Vagina (tissue), 2 donors: ENCODE measurements at regions not wholly inside any gene's neighbourhood (a gene's known extent, or its start where the extent isn't known, plus 50 kb on each side); places are given as distances from the start of the nearest gene placed in this dataset.

Experiments
- POLR2A ChIP-seq, 2 donors: fragments of 450-650 bp; IDR thresholded peaks; one replicate each; pipeline ENCODE4 v1.6.1; 2017; ENCODE audit warnings: antibody characterized with exemption in 2 of 2, mild to moderate bottlenecking in 2 of 2, moderate library complexity in 2 of 2
- TF ChIP-seq, protein P1 (sequence below), 3 experiments: fragments of 450-650 bp in 2 of 3; fragments of 200-600 bp in 1 of 3; sonication (generic) in 1 of 3; IDR thresholded peaks; one replicate each; pipeline ENCODE4 v1.5.1; 2017 to 2019; ENCODE audit warnings: antibody characterized with exemption in 3 of 3, mild to moderate bottlenecking in 2 of 3, moderate library complexity in 2 of 3

DNA sequence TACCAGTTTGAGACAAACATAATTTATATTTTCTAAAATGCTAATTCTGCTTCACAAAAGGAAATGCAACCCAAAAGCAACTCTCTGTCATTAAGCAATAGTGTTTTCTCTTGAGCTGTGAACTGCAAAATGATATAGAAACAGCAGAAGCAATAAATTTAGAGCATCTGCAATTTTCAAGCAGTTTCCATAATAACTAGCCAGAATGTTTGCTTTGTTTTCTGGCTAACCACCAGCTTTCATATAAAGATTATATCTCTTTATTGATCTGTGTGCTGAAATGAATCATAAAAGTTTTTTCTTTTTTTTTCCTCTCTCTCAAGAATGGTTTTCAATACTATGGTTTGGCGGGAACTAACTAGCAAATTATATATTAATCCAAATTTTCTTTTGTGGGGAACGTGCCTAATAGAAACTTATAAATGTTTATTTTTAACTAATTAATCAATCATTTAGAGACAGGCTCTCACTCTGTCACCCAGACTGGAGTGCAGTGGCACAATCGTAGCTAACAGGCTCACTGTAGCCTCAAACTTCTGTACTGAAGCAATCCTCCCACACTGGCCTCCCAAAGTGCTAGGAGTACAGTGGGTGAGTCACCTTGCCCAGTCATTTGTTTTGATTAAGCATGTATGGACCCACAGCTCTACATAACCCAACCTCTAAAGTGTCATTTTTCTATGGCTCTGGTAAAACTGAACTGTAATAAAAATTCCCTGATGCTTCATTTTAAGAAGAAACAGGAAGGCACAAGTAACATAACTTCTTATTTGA is 830.1 kb upstream of the MGAT4C start:
- TF ChIP-seq POLR2A (IDR thresholded peaks at IDR 0.05): no peak
- TF ChIP-seq, protein P1, sequence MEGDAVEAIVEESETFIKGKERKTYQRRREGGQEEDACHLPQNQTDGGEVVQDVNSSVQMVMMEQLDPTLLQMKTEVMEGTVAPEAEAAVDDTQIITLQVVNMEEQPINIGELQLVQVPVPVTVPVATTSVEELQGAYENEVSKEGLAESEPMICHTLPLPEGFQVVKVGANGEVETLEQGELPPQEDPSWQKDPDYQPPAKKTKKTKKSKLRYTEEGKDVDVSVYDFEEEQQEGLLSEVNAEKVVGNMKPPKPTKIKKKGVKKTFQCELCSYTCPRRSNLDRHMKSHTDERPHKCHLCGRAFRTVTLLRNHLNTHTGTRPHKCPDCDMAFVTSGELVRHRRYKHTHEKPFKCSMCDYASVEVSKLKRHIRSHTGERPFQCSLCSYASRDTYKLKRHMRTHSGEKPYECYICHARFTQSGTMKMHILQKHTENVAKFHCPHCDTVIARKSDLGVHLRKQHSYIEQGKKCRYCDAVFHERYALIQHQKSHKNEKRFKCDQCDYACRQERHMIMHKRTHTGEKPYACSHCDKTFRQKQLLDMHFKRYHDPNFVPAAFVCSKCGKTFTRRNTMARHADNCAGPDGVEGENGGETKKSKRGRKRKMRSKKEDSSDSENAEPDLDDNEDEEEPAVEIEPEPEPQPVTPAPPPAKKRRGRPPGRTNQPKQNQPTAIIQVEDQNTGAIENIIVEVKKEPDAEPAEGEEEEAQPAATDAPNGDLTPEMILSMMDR (IDR thresholded peaks at IDR 0.05): no peak
